Embryonic facial prominence (tissue), 1 donor: ENCODE measurements at regions not wholly inside any gene's neighbourhood (a gene's known extent, or its start where the extent isn't known, plus 50 kb on each side); places are given as distances from the start of the nearest gene placed in this dataset.
"Not testable (repeated sequence)": the region's sequence is repeated elsewhere in the genome, so short reads cannot be mapped to it uniquely, and the experiment has no call there.

Experiments used
- DNase-seq: peaks from one replicate; pipeline ENCODE4 v3.0.0-alpha.2; 2016; ENCODE audit errors: extremely low spot score

- DNase-seq, result no peak
Observed at GRCh38 chr17:72470121-72470705, 349.4 kb downstream of the SOX9 start.

GRCh38 chr17:72470734-72471133 lies 349.9 kb downstream of the SOX9 start:
- DNase-seq, result no peak

GRCh38 chr17:72471296-72471695 lies 350.5 kb downstream of the SOX9 start:
- no peak for DNase-seq

GRCh38 chr17:72472106-72472505 lies 351.3 kb downstream of the SOX9 start:
- no peak for DNase-seq

- not testable (repeated sequence) for DNase-seq
Observed at GRCh38 chr17:72472853-72473390, 352.1 kb downstream of the SOX9 start.

- no peak for DNase-seq
Observed at GRCh38 chr17:72474243-72474642, 353.4 kb downstream of the SOX9 start.

GRCh38 chr17:72474719-72475477 lies 354.1 kb downstream of the SOX9 start:
- DNase-seq, result no peak

GRCh38 chr17:72476134-72476533 lies 355.3 kb downstream of the SOX9 start:
- DNase-seq, result no peak

GRCh38 chr17:72476575-72476986 lies 355.8 kb downstream of the SOX9 start:
- no peak for DNase-seq

- no peak for DNase-seq
Observed at GRCh38 chr17:72477491-72477890, 356.7 kb downstream of the SOX9 start.

GRCh38 chr17:72479113-72479512 lies 358.3 kb downstream of the SOX9 start:
- DNase-seq, result no peak

GRCh38 chr17:72481572-72481971 lies 360.8 kb downstream of the SOX9 start:
- no peak for DNase-seq

GRCh38 chr17:72485596-72485995 lies 364.8 kb downstream of the SOX9 start:
- DNase-seq, result no peak

- DNase-seq, result no peak
Observed at GRCh38 chr17:72486806-72487205, 366.0 kb downstream of the SOX9 start.

- no peak for DNase-seq
Observed at GRCh38 chr17:72487731-72488494, 367.1 kb downstream of the SOX9 start.

GRCh38 chr17:72488555-72489271 lies 367.9 kb downstream of the SOX9 start:
- no peak for DNase-seq

GRCh38 chr17:72489272-72489641 lies 368.4 kb downstream of the SOX9 start:
- no peak for DNase-seq

GRCh38 chr17:72491102-72491501 lies 370.3 kb downstream of the SOX9 start:
- DNase-seq, result no peak

- DNase-seq, result no peak
Observed at GRCh38 chr17:72492494-72492893, 371.7 kb downstream of the SOX9 start.

GRCh38 chr17:72492941-72493340 lies 372.1 kb downstream of the SOX9 start:
- DNase-seq, result no peak

GRCh38 chr17:72494566-72494965 lies 373.7 kb downstream of the SOX9 start:
- no peak for DNase-seq

- no peak for DNase-seq
Observed at GRCh38 chr17:72496461-72496860, 375.6 kb downstream of the SOX9 start.
